HL-60 (cell line): ENCODE measurements at regions not wholly inside any gene's neighbourhood (a gene's known extent, or its start where the extent isn't known, plus 50 kb on each side); places are given as distances from the start of the nearest gene placed in this dataset.
"Not testable (repeated sequence)": the region's sequence is repeated elsewhere in the genome, so short reads cannot be mapped to it uniquely, and the experiment has no call there.

Source experiments
- DNase-seq, 2 experiments: peaks; one replicate each; pipeline ENCODE4 v3.0.0-alpha.2; 2010 to 2020; ENCODE audit warnings: low read depth in 1 of 2, low spot score in 1 of 2
- H3K27ac ChIP-seq: fragments of 250-450 bp; sonication (Bioruptor Pico); replicated peaks from 2 replicates; pipeline ENCODE4 v1.5.1; 2020; ENCODE audit warnings: mild to moderate bottlenecking, moderate library complexity
- H3K27me3 ChIP-seq: fragments of 250-450 bp; sonication (Bioruptor Pico); 2 replicates; pipeline ENCODE4 v1.5.1; 2021; ENCODE audit warnings: mild to moderate bottlenecking, moderate library complexity; ENCODE audit not compliant: insufficient read depth, poor library complexity, severe bottlenecking
- H3K4me3 ChIP-seq: replicated peaks from 2 replicates; pipeline ENCODE4 v1.5.1; 2011; ENCODE audit warnings: mild to moderate bottlenecking, control low read depth, low read length; ENCODE audit not compliant: insufficient read depth

GRCh38 chr7:70207-70606 is 122.2 kb upstream of the FAM20C start:
- not testable (repeated sequence) for H3K27ac ChIP-seq, H3K27me3 ChIP-seq, DNase-seq, H3K4me3 ChIP-seq

- H3K27me3 ChIP-seq, H3K27ac ChIP-seq, DNase-seq, H3K4me3 ChIP-seq: not testable (repeated sequence)
These were observed 121.4 kb upstream of the FAM20C start for GRCh38 chr7:70989-71388.

GRCh38 chr7:72266-73057 is 119.9 kb upstream of the FAM20C start:
- H3K27me3 ChIP-seq, H3K4me3 ChIP-seq, DNase-seq, H3K27ac ChIP-seq: not testable (repeated sequence)

GRCh38 chr7:73058-73331 is 119.4 kb upstream of the FAM20C start:
- not testable (repeated sequence) for DNase-seq, H3K4me3 ChIP-seq, H3K27ac ChIP-seq, H3K27me3 ChIP-seq

- DNase-seq, H3K27ac ChIP-seq, H3K4me3 ChIP-seq, H3K27me3 ChIP-seq: not testable (repeated sequence)
These were observed 118.3 kb upstream of the FAM20C start for GRCh38 chr7:74008-74540.

- DNase-seq, H3K27me3 ChIP-seq, H3K27ac ChIP-seq, H3K4me3 ChIP-seq: not testable (repeated sequence)
These were observed 116.9 kb upstream of the FAM20C start for GRCh38 chr7:75511-75910.

- H3K27ac ChIP-seq, H3K27me3 ChIP-seq, DNase-seq, H3K4me3 ChIP-seq: not testable (repeated sequence)
These were observed 116.2 kb upstream of the FAM20C start for GRCh38 chr7:76202-76601.

- not testable (repeated sequence) for H3K27me3 ChIP-seq, H3K4me3 ChIP-seq
These were observed 115.5 kb upstream of the FAM20C start for GRCh38 chr7:76829-77395.

GRCh38 chr7:78862-79261 is 113.5 kb upstream of the FAM20C start:
- H3K27me3 ChIP-seq, H3K4me3 ChIP-seq, H3K27ac ChIP-seq, DNase-seq: not testable (repeated sequence)

More at GRCh38 chr7:76829-77395, 115.5 kb upstream of the FAM20C start:
- not testable (repeated sequence) for DNase-seq, H3K27ac ChIP-seq

GRCh38 chr7:79400-80055 is 112.8 kb upstream of the FAM20C start:
- H3K27ac ChIP-seq, DNase-seq, H3K27me3 ChIP-seq, H3K4me3 ChIP-seq: not testable (repeated sequence)
